A172 (cell line): ENCODE measurements at regions not wholly inside any gene's neighbourhood (a gene's known extent, or its start where the extent isn't known, plus 50 kb on each side); places are given as distances from the start of the nearest gene placed in this dataset.
"Not testable (repeated sequence)": the region's sequence is repeated elsewhere in the genome, so short reads cannot be mapped to it uniquely, and the experiment has no call there.

Experiments
- DNase-seq: peaks from one replicate; pipeline ENCODE4 v3.0.0-alpha.2; 2015; ENCODE audit warnings: low spot score

DNA sequence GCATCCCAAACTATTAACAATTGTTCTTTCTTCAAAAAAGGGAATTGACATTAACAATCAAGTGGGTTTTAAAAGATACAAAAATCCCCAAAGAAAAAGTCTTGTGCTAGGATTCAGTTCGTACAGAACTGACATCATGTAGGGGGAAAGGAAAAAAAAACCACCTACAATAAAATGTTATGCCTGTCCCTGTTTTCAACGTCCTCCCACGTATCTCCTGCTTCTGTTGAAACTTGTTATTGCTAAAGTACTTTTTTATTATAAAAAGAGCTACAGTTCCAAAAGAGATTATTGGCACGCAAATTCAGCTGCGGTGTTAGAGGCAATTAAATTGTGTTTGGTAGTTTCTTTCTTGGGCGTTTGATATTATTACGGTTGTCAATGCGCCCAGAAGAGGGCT is 102.8 kb upstream of the PHACTR1 start:
- DNase-seq = no peak

DNA sequence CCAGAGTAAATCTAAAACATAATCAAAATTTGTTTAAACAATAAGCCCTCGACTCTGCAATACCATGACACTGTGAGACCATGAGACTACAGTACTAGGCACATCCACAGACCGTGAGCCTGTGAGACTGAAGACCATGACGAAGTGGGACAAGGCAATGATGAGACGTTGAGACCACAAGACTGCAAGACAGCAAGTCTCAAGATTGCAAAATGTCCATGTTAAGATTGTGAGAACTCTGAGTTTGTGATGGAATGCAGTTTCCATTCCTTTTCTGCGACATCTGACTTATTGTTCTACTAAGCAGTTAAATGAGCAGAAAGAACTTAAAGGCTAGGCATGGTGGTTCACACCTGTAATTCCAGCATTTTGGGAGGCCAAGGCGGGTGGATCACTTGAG is 102.1 kb upstream of the PHACTR1 start:
- no peak for DNase-seq

DNA sequence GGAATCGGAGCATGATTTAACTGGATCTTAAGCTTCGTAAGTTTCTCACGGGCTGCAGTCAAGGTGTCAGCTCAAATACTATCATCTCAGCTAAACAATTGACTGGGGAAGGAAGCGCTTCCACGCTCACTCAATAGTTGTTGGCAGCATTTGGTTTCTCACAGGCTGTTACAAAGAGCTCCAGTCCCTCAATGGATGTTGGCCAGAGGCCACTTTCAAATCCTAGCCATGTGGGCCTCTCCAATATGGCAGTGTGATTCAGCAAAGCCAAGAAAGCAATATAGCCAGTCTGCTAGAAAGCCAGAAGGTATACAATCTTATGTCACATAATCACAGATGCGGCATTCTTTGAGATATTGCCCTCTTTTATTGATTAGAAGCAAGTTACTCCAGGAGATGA is 98.3 kb upstream of the PHACTR1 start:
- no peak for DNase-seq

DNA sequence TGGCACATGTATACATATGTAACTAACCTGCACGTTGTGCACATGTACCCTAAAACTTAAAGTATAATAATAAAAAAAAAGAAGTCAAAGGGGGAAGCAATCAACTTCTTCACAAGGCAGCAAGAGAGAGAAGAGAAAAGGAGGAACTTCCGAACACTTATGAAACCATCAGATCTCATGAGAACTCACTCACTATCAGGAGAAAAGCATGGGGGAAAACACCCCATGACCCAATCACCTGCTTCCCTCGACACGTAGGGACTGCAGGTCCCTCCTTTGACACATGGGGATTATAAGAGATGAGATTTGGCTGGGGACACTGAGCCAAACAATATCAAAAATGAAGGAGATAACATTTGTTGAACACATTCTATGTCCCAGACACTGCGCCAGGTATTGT is 94.8 kb upstream of the PHACTR1 start:
- DNase-seq = no peak

DNA sequence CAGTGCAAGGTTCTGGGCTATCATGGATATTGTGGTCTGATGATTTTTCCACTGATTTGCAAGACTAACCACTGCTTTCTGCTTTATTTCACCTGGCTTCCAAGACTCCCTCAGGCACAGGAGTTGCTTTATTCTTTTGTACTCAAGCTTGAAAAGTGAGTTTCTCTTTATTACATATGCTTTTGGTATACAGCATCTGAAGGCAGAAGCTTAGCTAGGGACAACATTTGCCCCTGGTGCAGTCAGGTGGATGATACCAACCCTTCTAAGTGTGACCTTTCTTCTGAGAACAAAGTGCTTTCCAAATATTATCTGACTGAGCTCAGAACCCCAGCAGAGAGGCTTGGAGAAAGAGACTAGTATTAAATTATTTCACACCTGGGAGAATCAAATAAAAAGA is 94.0 kb upstream of the PHACTR1 start:
- no peak for DNase-seq

DNA sequence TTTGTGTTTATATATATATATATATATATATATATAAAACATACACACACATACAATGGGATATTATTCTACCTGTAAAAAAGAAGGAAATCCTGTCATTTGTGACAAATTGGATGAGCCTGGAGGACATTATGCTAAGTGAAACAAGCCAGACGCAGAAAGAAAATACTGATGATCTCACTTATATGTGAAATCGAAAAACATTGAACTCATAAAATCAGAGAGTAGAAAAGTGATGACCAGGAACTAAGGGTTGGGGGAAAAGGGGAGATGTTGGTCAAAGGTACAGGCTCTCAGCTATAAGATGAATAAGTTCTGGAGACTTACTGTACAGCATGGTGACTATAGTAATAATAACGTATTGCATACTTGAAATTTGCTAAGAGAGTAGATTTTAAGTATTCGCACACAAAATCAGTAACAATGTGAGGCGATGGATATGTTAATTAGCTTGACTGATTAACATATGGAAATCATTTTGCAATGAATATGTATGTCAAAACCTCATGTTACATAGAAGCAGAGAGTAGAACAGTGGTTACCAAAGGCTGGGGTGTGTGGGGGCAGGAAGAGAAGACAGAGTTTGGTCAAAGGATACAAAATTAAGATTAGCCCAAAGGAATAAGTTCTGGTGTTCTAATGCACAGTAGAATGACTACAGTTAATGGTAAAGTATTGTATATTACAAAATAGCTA is 92.3 kb upstream of the PHACTR1 start:
- DNase-seq = no peak

DNA sequence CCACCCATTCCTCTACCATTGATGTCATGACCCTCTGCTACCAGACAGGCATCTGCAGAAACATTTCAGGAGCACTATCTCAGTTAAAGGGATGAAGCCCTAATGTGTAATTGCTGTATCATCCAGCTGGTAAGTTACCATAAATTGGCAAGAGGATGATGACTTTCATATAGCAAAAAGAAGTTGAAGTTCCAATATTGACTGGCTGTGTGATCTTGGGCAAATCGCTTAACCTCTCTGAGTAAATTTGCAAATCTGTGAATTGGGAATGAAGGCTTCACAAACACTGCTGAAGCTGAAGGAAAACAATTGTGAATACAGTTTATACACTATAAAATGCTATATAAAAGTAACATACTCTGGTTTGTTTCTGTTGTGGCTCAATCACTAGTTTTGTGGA is 89.5 kb upstream of the PHACTR1 start:
- no peak for DNase-seq

DNA sequence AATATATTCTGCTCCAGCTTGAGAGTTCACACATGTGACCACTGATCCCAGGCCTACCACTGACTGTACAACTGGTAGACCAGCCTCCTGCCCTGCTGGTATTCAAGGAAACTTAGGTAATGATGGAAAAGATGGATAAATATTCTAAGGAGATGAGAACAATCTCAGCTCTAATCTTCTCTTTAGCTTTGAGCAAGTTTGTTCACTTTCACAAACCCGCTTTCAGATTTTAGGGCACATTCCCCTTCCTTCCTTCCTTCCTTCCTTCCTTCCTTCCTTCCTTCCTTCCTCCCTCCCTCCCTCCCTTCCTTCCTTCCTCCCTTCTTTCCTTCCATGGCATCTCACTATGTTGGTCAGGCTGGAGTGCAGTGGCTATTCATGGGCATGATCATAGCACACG is 88.2 kb upstream of the PHACTR1 start:
- DNase-seq = no peak

DNA sequence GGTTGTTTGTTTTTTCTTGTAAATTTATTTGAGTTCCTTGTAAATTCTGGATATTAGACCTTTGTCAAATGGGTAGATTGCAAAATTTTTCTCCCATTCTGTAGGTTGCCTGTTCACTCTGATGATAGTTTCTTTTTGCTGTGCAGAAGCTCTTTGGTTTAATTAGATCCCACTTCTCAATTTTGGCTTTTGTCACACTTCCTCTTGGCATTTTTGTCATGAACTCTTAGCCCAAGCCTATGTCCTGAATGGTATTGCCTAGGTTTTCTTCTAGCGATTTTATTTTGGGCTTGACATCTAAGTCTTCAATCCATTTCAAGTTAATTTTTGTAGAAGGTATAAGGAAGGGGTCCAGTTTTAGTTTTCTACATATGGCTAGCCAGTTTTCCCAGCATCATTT is 82.8 kb upstream of the PHACTR1 start:
- DNase-seq = not testable (repeated sequence)

DNA sequence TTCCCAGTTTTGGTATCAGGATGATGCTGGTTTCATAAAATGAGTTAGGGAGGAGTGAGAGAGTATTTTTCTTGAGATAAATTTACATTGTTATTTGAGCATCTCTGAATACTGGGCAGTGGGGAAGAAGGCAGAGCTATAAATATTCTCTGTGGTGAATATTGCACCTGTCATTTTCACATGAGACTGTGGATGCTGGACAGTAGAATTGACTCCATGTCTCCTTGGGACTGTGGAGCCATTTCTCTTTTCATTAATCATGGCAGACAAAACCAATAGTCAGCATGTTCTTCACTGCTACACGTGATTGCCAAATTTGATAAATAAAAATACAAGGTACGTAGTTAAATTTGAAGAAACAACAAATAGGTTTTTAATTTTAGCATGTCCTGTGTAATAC is 81.2 kb upstream of the PHACTR1 start:
- DNase-seq = no peak

DNA sequence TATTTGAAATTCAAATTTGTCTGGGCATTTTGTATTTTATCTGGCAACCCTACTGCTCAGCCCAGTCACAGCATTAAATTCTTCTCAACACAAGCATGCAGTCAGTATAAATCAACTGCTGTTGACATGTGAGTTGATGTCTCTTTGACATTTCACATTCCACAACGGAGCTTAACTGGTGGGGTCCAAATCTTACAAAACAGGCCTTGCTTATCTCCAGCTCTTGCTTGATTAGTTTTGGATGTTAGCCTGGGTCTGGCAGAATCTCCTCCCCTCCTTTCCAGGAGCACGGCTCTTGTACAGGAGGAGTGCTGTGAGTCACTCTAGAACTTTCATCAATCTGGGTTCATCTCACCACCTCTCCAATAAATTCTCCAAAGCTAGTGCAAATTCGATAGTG is 80.8 kb upstream of the PHACTR1 start:
- DNase-seq = no peak

DNA sequence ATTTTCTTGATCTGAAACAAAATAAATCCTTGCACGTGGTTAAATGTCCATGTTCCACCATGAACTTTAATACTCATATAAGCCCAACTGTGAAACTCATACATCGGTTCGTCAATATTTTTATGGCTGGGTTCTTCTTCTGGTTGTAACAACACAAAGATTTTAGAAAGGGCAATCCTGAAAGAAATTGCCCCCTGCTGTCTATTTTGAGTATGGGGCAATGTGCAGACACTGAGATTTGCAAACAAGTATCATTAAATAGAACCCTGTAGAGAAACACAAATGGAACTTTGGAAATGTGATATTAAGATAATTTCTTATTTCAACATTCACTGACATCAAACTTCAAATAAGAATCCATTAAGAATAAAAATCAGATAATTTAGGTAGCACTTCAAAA is 80.2 kb upstream of the PHACTR1 start:
- no peak for DNase-seq

DNA sequence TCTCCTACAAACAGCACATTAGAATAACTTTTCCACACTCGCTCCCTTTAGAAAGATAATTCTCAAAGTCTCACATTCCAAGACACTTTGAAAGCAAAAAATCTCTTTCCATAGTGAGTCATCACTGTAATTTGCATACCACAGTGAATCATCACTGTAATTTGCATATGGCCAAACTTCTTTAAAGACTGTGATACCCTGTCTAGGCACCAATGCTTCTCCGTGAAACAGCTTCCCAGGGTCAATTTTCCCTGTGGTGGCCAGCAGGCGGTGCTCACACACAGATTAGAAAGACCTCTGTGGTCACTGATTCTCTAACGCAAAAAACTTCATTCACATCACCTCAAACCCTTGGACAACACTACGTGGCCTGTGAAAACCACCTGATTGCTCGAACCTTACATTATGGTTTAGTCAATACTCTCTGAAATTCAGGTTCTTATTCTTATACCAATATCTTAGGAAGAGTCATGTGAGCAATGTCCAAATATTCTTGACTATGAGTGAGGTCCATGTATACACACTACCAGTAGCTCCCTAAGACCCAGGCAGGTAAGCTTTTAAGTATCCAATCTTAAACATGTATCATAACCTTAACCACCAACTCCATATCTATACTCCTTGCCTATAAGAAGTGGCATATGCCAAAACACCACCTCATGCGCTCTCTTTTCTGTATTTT is 78.5 kb upstream of the PHACTR1 start:
- peak; percentile 69 for DNase-seq

DNA sequence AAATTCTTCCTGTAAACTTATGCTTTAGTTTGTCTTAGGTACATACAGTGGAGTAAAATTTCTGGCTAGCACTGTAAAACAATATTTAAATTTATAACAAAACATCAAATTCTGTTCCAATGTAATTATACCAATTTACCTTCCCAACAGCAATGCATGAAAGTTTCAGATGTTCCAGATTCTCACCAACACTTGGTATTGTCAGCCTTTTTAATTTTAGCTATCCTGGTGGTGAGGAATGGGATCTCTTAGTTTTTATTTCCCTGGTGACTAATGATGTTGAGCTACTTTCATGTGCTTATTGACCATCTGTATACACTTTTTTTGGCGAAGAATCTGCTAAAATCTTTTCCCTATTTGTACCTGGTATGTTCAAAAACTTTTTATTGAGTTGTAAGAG is 76.1 kb upstream of the PHACTR1 start:
- no peak for DNase-seq

DNA sequence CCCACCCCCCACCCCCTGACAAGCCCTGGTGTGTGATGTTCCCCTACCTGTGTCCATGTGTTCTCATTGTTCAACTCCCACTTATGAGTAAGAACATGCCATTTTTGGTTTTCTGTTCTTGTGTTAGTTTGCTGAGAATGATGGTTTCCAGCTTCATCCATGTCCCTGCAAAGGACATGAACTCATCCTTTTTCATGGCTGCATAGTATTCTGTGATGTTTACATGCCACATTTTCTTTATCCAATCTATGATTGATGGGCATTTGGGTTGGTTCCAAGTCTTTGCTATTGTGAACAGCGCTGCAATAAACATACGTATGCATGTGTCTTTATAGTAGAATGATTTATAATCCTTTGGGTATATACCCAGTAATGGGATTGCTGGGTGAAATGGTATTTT is 74.8 kb upstream of the PHACTR1 start:
- not testable (repeated sequence) for DNase-seq

DNA sequence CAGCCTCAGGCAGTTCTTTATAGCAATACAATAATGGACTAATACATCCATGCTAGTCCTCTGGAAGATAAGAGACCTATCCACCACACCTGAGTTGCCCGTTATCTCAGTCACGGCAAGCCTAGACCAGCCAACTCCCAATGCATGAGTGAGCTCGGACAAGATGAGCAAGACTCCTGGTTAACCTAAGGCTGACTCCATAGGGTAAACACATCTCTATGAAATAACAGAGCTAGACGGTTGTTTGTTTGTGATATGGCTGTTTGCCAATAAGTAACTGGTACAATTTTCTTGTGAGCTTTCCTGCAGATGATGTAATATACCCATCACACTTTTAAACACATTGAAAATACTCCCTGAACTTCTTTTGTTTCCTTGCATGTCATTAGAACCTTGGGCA is 70.6 kb upstream of the PHACTR1 start:
- no peak for DNase-seq

DNA sequence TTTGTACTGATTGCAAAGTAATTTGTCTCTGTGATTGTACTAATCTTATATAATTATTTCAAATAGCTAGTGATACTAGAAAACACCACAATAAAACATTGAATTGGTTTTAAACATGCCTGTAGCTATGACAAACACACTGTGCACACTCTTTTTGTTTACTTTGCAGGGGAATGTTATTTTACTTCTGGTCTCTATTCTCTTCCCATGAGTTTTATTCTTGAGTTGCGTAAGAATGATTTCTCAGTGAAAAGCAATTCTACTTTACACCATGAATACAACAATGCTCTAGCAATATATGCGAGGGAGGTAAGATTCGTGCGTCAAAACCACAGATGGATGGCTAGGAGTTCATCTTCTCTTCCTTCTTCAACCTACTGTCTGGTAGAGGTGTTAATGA is 68.4 kb upstream of the PHACTR1 start:
- no peak for DNase-seq

DNA sequence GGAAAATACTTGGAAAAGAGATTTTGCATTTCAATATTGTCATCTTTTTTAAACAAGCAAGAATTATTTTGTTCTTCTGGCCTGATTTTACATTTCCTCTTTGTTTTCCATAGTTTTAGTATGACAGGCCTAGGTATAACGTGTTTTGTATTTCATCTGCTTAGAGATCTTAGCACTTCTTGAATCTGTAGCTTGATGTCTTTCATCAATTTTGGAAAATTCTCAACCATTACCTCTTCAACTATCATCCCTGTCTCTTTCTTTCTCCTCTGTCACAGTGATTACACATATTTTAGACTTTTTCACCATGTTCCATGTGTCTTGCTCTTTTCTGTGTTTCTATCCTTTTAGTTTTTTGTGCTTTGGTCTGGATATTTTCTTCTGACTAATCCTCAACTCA is 67.2 kb upstream of the PHACTR1 start:
- DNase-seq = no peak

DNA sequence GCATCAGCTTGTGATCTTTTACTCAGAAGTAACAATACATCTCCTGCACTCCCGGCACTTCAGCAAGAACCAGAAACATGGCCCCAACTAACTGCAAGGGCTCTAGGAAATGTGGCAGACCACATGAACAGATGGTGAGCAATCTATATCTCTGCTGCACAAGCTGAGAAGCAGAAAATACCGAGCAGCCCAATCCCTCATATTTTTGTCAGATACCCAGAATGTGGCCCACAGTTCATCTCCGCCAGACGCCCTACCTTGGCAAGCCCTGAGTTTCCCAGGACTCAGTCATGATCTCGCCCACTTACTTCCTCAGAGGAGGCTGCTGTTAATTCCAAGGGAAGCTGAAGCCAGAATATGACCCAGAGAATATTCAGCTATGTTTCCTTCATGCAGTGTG is 63.1 kb upstream of the PHACTR1 start:
- DNase-seq = no peak

DNA sequence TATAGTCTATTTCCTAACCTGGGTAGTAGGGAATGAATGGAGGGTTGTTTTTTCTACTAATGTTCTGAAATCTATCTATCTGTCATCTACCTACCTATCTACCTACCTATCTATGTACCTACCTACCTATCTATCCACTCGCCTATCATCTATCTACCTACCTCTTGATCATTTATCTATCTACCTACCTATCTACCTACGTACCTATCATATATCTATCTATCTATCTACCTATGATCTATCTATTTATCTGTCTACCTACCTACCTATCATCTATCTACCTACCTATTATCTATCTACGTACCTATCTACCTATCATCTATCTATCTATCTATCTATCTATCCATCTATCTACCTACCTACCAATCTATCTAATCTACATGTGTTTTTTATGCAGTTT is 62.5 kb upstream of the PHACTR1 start:
- no peak for DNase-seq

DNA sequence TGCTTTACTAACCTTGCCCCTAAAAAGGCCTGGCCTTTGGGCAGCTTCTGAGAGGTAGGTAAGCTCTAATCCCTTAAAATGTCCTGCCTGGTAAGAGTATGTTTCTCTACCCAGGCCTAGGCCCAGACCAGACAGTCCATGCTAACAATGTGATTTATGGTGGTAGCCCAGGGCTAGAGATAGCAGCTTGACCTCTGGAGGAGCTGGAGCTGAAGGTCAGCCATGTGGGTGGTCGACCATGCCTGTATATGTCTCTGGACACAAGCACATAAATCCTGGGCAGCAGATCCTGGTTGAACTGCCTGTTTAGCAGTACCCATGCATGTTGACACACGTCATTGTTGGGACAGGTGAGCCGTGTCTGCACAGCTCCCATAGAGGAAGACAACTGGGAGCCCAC is 62.1 kb upstream of the PHACTR1 start:
- DNase-seq = no peak

DNA sequence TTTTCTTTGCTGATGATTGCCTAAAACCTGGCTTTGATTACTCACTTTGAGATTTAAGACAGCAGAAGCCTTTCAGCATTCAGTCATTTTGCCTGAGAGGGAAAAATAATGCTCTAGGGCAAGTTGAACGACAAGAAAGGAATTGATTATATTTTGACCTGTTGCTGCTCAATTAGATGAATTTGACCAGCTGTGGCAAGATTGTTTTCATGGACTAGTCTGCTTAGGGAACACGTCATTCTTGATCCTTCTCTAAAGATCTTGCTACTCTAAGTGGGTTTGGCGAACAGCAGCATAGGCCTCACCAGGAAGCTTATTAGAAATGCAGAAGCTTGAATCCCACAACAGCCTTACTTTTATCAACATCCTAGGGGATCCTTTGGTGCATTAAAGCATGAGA is 59.7 kb upstream of the PHACTR1 start:
- no peak for DNase-seq

DNA sequence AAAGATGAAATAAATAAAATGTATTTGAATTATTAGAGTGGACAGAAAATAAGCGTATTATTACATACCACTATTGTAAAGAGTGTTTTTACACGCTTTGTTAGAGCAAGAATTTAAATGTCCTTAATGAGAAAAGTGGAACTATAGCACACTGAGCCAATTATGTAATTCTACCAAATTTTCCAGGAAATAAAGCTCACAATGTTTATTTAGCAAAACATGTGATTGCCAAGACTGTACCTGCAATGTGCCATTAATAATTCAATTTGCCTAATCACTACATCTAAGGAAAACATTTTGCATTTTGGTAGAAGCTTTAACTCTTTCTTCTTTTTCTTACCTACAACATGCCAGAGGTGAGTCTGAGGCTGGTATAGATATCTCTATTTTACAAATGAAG is 58.7 kb upstream of the PHACTR1 start:
- no peak for DNase-seq
